GM19324 (cell line): ENCODE measurements at regions not wholly inside any gene's neighbourhood (a gene's known extent, or its start where the extent isn't known, plus 50 kb on each side); places are given as distances from the start of the nearest gene placed in this dataset.

ENCODE experiments used
- ATAC-seq: cut with Tn5 transposase; IDR thresholded peaks from one replicate; pipeline ENCODE4 v1.9.1; 2021; ENCODE audit warnings: mild to moderate bottlenecking, moderate library complexity; ENCODE audit not compliant: unreplicated experiment, low FRiP score

DNA sequence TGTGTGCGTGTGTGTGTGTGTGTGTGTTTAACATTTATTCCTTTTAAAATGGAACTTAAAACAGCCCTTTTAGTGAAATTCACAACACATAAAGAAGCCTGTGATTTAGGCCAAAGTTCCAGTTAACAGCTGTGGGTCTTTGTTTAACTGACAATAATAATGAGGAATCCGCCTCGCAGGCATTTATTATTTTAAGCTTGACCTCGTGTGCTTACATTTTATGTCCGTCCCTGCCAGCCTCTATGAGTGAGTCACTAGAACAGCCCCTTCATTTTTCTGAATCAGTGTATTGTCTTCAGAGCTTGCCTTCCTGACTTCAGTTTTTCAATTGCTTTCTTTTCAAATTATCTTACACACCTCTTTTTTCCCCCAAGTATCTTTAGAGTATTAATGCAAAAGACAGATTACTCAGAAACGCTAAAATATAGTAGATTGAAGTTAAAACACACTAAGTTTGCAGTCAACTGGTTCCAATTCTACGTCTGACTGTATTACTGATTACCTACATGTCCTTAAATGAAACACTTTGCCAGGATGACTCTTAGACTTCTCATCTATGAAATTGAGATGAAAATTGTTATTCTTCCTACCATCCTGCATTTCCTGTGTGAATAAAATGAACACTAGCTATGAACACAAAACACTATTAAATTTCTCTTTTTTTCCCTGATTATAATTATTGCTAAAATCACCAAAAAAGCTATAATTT is 319.6 kb upstream of the HS3ST1 start:
- no peak for ATAC-seq

DNA sequence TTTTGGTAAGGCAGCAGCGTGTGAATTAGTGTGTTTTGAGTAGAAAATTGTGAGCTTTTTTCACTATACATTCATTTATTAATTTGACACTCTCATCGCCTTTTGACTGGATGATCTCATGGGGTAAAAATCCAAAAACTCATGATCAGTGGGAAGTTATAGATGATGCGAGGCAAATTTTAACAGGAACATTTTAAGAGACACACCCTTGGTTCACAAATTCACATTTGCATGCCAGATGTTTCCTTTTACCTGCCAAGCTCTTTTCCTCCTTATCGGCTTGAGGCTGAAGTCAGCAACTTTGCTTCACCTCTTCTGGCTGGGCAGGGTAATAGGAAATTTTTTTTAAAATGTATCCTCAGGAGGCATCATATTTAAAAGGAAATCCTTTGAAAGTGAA is 318.0 kb upstream of the HS3ST1 start:
- no peak for ATAC-seq

DNA sequence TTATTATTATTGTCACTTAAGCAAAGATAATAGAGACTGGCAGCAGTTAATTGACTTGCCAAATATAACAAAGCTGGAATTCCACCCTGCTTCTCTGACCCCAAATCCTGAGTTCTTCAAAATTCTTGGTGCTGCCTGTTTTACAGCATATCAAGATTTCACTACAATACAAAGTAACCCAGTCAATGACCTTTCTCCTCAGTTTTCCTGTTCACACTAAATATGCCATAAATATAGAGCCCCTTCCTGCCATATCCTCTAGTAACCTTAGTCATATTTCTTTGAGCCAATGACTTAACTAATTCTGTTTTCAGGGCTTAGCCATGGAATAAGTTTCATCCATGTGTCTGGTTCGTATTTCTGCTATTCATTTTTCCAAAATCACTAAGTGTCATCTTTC is 315.3 kb upstream of the HS3ST1 start:
- ATAC-seq, result no peak

DNA sequence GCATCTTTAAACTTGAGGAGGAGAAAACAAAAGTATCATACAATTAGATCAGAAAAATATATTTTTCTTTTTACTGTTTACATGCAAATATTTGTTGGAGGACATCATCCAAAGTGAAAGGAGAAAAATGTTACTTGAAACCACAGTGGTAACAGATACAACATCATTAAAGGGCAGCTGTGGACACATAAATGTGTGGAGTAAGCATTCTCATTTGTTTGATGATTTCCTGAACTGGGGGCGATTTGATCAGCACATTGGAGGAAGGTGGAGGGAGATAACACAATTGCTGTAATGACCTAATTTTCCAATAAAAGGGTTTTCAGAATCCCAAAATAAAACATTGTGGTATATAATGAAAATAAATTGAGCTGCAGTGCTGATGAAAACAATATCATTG is 314.5 kb upstream of the HS3ST1 start:
- ATAC-seq, result no peak

DNA sequence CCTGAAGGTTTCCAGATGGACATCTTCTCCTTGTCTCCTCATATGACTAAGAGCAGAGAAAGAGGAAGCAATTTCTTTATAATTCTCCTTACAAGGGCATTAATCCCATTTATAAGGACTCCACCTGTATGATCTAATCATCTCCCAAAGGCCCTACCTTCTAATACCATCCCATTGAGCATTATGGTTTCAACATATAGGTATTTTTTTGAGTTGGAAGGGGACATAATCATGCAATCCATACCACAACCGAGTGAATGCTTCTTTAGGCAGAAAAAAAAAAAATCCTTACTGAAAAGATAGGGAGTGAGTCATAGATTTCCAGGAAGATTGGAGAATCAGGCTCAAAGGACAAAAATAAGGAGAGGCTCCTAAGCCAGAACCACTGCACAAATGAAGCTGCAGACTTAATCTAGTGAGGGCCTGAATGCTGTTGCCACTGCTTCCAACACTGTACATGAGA is 312.5 kb upstream of the HS3ST1 start:
- no peak for ATAC-seq

DNA sequence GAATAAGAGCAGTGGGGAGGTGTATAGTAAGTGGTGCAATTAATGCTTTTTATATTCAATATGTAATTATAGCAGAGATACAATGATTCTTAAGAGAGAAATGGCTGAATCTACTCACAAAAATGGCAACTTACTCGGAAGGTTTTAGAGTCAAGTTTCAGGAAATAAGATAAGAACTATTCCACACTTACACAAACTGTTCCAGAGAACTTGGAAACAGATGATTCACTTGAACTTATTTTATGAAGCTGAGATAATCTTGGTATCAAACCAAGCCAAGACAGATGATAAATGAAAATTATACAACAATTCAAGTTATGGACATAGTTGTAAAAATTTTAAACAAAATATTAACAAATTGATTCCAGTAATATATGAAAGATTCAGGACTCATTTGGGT is 311.3 kb upstream of the HS3ST1 start:
- no peak for ATAC-seq

DNA sequence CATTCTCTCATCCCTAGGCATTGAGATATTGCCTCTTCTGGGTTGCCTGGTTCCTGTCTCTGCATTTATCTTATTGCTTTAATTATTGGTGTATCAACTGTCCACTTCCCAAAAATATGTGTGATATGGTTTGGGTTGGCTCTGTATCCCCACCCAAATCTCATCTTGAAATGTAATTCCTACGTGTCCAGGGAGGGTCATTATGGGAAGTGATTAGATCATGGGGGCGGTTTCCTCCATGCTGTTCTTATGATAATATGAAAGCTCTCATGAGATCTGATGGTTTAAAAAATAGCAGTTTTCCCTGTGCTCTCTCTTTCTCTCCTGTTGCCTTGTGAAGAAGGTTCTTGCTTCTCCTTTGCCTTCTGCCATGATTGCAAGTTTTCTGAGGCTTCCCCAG is 308.3 kb upstream of the HS3ST1 start:
- no peak for ATAC-seq

DNA sequence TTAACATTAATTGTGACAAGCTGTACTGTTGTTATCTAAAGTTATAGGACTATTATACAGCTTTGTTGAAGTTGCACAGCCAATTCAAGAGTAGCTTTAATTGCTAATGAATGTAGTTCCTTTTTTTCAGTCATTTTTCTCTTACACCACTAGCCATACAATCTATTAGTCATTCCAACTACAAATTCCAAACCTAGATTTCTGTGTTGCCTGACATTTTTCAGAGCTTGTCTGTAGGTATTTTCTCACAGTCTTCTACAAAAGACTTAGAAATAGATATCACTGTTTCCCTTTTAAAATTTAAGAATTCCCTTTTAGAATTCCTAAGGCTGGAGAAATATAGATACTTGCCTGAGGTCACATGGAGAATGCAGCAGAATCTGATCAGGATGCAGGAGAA is 307.0 kb upstream of the HS3ST1 start:
- no peak for ATAC-seq

DNA sequence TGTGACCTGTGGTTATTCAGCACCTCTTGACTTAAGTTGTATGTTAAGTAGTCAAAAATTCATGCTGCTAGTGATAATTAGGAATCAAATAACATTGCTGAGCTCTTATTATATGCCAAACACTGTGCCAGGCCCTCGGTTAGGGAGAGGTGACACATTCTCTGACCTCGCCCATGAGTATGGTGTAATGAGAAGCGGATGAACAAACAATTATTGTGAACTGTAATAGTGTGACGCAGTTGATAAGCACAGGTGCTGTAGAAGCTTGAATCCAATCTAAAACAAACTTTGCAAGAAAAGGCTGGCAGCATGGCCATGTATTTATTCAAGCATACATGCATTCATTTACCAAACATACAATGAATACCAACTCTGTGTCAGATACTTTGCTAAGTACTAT is 303.5 kb upstream of the HS3ST1 start:
- no peak for ATAC-seq

DNA sequence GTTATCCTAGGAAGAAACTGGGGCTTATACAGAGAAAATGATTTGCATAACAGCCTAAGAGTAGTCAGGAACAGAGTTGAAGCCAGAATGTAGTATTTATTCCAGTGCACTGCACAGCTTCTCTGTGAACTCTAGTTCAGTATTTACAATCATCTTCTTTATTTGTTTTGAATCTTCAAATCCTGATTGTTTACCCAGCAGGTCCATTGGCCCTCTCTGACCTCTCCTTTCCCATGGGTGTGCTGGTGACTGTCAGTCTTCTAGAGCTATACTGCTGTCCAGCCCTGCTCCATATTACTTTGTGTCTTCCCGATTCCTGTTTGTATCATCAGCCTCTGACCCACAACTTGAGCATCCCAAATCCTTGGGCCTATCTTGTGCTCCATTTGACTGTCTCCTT is 301.9 kb upstream of the HS3ST1 start:
- no peak for ATAC-seq

DNA sequence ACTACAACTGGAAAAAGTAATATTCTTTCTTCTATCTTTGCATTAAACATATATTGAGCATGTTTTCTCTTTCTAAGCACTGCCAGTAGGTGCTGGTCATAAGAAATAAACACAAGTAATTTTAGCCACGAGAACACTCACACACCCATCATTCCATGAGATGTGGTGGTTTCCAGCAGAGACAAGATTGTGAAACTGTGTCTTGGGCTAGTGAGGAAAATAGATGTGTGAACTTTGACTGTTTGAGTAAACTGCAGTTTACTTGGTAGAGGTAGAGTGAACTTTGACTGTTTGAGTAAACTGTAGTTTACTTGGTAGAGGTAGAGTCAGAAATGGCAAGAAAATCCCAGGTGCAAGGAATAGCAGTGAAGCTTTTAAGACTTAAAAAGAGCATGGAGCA is 300.9 kb upstream of the HS3ST1 start:
- no peak for ATAC-seq

DNA sequence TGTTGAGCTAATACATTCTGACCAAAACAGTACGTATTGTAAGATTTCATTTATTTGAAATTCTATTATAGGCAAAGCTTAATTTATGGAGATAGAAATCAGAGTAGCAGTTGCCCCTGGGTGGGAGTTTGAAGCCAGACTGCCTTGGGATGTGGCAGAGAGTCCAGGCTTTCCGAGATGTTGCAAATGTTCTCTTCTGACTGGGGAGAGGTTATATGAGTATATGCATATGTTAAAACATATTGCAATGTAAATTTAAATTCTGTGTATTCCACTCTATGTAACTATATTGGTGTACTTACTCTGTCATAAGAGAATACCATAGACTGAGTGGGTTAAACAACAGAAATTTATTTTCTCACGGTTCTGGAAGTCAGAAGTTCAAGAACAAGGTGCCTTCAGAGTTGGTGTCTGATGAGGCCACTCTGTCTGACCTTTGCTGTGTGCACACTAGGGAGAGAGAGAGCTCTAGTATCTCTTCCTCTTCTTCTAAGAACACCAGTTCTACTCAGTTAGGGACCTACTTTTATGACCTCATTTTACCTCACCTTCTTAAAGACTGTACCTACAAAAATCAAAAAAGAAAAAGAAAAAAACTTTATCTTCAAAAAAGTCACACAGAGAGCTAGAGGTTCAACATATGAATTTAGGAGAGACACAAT is 299.3 kb upstream of the HS3ST1 start:
- no peak for ATAC-seq

DNA sequence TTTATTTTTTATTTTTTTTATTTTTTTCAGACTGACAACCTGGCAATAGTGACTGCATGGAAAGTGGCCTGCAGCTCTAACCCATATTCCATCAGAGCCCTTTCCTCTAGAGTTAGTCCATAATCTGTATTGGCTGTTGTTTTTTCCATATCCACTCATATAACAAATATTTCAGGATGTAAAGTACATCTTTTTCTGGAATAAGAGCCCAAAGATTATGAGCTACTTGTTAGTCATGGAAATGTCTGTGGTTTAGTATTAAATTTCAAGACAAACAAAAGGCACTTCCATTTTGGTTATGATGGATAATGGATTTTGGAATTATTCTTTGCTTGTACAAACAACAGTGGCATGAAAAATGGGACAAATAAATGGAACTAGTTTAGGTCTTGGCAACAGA is 296.0 kb upstream of the HS3ST1 start:
- no peak for ATAC-seq

DNA sequence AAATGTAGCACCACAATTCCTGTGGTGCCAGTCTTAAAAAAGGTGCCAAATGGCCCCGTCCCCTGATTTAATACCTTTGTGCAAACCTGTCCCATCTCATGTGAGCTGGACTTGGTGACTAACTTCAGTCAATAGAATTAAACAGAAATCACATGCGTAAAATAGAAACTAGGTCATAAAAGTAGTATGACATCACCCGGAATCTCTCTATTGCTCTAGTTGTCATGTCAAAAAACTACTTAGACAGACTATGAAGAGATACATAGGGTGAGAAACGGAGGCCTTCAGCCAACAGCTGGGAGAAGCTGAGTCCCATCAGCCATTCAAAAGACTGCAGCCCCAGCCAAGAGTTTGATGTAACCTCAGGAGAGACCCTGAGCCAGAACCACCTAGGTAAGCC is 293.5 kb upstream of the HS3ST1 start:
- ATAC-seq, result no peak

DNA sequence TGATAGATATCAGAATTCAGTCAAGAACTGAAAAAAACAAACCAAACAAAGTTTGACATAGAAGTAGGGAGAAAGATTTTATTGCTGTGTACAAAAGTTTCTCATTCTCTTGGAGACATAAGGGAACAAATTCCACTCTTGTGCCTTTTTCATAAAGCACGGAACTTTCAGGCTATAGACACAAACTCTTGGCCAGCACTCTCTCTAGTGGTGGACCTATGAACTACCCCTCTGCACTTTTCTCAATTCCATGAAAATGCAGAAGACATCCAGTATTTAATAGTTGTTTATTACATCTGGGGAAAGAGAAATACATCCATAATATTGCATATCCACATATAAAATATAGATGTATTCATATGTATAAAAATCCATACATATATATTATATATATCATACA is 291.6 kb upstream of the HS3ST1 start:
- ATAC-seq, result no peak

DNA sequence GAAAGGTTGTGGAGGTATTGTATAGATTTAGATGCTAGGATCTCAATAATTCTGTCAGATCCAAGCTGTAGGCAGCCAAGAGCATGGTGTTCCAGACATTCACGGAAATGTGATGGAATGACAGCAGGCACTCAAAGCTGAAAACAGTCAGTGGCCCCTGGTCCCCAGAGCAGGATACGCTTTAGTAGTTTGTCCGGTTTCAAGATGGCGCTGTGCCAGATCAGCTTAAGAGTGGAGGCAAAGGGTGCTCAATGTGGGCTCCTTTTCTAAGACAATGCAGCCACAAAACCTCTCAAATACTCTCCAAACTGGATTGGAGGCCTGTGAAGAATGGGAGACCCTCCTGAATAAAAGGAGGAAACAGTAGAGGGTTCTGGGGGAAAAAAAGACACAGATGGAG is 291.2 kb upstream of the HS3ST1 start:
- ATAC-seq, result no peak

DNA sequence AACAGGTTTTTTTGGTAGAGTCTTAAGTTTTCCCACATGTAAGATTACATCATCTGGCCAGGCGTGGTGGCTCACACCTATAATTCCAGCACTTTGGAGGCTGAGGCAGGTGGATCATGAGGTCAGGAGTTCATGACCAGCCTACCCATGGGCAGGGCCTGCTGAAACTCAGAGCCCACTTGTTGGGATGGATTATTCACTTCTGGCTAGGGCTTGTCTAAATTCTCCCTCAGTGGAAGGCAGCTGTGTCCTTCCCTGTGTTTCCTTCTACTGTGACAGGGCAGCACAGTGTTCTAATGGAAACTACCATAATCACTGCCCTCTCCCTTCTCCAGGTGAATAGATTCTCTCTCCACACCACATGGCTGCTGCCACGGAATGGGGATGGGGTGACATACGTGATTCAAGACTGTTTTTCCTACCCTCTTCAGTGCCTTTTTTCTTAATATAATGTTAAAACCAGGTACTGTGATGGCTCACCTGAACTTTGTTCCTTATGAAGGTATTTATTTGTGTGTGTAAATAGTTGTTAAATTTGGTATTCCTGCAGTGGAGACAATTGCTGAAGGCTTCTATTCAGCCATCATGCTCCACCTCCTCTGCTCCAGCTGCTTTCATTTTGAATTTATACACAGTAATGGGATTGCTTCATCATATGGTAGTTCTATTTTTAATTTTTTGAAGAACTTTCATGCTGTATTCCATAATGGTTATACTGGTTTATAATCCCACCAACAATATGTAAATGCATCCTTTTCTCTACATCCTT is 287.2 kb upstream of the HS3ST1 start:
- no peak for ATAC-seq

DNA sequence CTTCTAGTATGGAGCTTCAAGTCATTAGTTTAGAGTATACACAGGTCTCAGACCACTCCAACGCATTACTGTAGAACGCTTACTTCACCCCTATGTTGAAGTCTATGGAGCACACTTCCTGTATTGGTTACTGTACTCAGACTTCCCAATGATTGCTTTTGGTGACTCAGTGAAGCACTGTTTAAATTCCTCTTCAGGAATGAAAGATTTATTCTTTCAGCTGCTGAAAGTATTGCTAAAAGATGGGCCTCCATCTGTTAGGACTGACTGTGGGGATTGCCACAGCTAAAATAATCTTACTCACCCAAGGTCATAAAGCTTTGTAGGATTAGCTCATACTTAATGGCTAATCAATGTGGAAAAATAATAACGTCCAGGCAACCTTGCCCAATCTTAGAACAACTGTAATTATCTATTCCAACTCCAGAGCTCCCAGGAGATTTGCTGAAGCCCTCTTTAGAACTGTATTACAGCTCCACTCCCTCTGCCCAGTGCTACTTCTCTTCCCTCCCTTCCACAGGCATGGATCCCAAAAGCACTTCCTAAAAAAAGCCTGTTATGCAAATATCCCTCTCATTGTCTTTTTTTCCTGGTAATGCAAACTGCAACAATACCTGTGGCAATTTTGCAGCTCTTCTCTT is 281.9 kb upstream of the HS3ST1 start:
- no peak for ATAC-seq

DNA sequence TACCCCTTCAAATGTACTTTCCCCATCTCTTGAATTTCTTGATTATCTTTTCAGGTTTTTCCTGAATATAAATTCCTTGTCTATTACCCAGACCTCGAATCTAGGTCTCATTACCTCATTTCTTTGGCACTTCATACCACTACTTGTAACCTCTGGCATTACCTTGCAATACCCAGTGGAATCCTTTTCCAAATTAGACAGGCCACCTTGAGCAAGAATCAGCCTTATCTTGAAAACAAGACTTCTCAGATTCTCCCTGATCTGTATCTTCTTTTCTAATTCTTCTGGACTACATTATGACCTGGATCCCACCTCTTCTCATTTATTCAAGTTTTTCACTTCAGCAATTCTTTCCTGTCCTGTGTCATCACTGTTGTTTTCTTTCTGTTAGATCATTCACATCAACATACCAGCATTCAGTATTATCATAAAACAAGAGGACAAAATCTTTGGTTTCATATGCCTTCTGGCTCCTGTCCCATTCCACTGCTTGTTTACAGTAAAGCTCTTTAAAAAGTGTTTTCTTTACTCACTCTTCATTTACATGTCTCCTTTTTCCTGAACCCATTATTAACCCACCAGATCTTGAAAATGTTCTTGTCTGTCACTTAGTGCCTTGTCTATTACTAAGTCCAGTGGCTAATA is 275.6 kb upstream of the HS3ST1 start:
- no peak for ATAC-seq

DNA sequence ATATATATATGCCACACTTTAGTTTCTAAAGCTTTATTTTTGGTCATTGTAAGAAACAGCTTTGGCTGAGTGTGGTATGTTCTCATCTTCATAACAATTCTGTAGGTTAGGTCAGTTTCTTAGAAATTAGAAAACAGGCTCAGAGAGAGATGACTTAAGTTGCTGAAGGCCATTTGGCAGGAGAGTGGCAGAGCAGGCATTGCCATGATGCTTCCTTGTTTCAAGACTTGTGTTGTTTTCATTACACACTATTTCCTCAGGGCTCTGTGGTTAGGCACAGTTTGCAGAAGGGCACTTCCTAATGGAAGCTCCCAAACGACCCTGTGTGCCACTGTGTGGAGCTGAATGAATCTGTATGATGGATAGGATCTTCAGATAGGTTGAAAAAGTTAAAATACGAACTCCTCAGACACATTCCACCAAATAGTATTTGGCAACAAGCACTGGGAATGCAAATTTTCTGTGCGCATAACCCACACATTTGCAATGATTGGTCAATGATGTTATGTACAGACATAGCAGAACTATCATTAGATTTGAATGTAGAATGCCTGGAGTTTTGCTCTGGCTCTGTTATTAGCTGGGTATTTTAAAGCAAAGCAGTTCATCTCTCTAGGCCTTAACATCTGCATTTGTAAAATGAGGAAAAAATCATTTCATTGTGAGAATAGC is 274.3 kb upstream of the HS3ST1 start:
- no peak for ATAC-seq
